Progenitor cell of endocrine pancreas (in vitro differentiated cells): ENCODE measurements at regions not wholly inside any gene's neighbourhood (a gene's known extent, or its start where the extent isn't known, plus 50 kb on each side); places are given as distances from the start of the nearest gene placed in this dataset.
A peak's percentile ranks its signal among the peaks of the same experiment; 100 is the strongest.

Source experiments
- DNase-seq: peaks from one replicate; pipeline ENCODE4 v3.0.0; 2021; ENCODE audit warnings: low spot score; ENCODE audit not compliant: unreplicated experiment
- H3K27ac Mint-ChIP-seq: 2 replicates; pipeline ENCODE4 v1.8.0; 2021; ENCODE audit warnings: mild to moderate bottlenecking, moderate library complexity, mixed read lengths
- H3K27me3 Mint-ChIP-seq: 2 replicates; pipeline ENCODE4 v1.8.0; 2021; ENCODE audit warnings: mixed read lengths
- H3K36me3 Mint-ChIP-seq: 2 replicates; pipeline ENCODE4 v1.8.0; 2022; ENCODE audit warnings: mixed read lengths; ENCODE audit not compliant: insufficient read depth
- H3K4me1 Mint-ChIP-seq: 2 replicates; pipeline ENCODE4 v1.8.0; 2021; ENCODE audit warnings: low read depth, mixed read lengths
- H3K4me3 Mint-ChIP-seq: 2 replicates; pipeline ENCODE4 v1.8.0; 2021; ENCODE audit warnings: low read depth, mild to moderate bottlenecking, moderate library complexity, mixed read lengths
- H3K9me3 Mint-ChIP-seq: 2 replicates; pipeline ENCODE4 v1.8.0; 2021; ENCODE audit warnings: low read depth, mixed read lengths
- TF ChIP-seq, protein P1 (sequence below): fragments of 200-600 bp; sonication (generic); IDR thresholded peaks from one replicate; pipeline ENCODE4 v1.5.0; 2021; ENCODE audit warnings: antibody characterized with exemption, mild to moderate bottlenecking; ENCODE audit not compliant: unreplicated experiment

DNA sequence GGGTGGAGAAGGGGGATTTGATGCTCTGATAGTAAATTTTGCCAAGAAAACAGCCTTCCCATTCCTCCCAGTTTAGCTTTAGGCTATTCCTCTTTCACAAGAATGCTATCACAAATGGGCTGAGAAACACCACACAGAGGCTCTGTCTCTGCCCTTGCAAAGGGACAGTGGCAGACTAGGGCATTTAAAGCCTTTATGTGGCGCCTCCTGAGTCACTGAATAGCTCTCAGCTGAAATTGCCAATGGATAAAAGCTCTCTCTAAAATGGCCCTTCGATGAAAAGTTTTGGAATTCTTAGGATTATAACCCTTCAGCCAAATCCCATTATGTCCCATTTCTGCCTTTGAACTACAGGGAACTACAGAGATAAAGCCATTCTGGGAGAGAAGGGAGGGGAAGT, 1000.4 kb downstream of the ADGRL2 start:
- no peak overlapping the region for H3K27ac Mint-ChIP-seq
- peaks cover 6% of the 10 kb centered on the region for H3K4me1 Mint-ChIP-seq
- no peaks in the 10 kb centered on the region for H3K36me3 Mint-ChIP-seq
- H3K4me3 Mint-ChIP-seq = no peak overlapping the region
- H3K27me3 Mint-ChIP-seq = no peaks in the 10 kb centered on the region
- TF ChIP-seq, protein P1, sequence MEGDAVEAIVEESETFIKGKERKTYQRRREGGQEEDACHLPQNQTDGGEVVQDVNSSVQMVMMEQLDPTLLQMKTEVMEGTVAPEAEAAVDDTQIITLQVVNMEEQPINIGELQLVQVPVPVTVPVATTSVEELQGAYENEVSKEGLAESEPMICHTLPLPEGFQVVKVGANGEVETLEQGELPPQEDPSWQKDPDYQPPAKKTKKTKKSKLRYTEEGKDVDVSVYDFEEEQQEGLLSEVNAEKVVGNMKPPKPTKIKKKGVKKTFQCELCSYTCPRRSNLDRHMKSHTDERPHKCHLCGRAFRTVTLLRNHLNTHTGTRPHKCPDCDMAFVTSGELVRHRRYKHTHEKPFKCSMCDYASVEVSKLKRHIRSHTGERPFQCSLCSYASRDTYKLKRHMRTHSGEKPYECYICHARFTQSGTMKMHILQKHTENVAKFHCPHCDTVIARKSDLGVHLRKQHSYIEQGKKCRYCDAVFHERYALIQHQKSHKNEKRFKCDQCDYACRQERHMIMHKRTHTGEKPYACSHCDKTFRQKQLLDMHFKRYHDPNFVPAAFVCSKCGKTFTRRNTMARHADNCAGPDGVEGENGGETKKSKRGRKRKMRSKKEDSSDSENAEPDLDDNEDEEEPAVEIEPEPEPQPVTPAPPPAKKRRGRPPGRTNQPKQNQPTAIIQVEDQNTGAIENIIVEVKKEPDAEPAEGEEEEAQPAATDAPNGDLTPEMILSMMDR = no peak
- no peak for DNase-seq
- peaks cover 16% of the 10 kb centered on the region for H3K9me3 Mint-ChIP-seq

DNA sequence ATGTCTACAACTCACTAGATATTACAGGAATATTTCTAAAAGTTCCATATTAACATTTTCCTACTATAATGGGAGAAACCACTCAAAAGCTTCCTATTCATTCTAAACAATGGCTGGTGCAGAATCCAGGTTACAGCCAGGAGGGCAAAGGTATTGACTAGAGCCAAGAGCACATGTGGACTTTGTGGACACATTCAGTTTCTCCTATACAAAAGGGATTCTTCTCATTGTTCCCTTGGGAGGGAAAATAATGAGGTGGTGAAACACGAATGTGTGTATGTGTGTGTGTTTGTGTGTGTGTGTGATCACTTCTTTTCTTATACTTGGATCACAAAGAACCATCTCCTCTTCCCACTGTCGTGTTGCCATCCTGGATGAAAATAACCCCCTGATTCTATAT, 1000.0 kb downstream of the ADGRL2 start:
- H3K36me3 Mint-ChIP-seq = no peaks in the 10 kb centered on the region
- TF ChIP-seq, protein P1 = no peak
- H3K4me1 Mint-ChIP-seq = peaks cover 1% of the 10 kb centered on the region
- peaks cover 16% of the 10 kb centered on the region for H3K9me3 Mint-ChIP-seq
- no peak for DNase-seq
- H3K27me3 Mint-ChIP-seq = no peaks in the 10 kb centered on the region
- H3K27ac Mint-ChIP-seq = peak overlapping the region; percentile 10
- no peak overlapping the region for H3K4me3 Mint-ChIP-seq

DNA sequence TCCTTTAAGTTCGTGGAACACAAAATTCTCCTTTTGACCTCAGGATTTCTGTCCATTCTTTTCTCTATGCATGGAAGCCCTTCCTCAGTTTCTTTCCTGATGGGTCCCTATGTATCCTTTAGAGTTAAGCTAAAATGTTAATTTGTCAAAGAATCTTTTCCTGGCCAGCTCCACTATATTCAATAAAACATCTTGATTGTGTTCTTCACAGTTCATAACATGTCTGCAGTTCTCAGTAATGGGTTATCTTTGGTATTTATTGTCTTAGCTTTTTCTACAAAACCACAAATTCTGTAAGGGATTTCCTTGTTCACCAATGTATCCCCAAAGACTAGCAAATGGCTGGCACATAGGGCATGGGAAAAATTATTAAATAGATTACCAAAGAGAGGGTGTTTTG, 998.5 kb downstream of the ADGRL2 start:
- Mint-ChIP-seq H3K9me3 (peaks cover 16% of the 10 kb centered on the region), H3K4me1 (no peaks in the 10 kb centered on the region), H3K27ac (no peak overlapping the region), H3K36me3 (no peaks in the 10 kb centered on the region), H3K4me3 (no peak overlapping the region), H3K27me3 (no peaks in the 10 kb centered on the region)
- no peak for DNase-seq
- TF ChIP-seq, protein P1 = no peak

DNA sequence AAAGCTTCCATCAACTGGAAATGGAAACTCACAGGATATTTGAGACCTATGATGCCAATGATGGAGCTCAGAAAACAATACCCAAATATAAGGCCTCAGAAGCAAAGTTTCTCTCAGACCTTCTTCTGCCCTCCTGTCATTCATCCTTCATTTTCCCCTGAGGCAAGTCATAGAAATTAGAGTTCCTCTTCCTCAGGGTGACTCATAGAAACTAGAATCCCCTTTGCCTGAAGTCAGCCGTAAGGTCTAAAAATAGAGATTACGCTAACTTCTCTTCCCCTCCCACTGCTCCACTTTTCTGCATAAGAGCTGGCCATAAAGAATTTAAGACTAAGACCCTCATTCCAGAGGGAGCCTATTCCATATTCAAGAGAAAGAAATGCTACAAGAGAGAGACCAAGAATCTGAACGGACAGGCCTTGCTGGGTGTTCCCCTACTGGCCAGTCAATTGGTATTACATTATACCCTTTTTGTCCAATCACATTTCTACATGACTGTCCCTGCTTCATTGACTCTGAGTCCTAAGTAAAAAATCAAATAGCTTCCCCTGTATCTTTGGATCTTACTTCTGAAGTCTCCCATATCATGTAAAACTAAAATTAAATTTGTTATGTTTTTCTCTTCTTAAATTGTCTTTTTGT, 994.9 kb downstream of the ADGRL2 start:
- Mint-ChIP-seq H3K4me3 (no peak overlapping the region), H3K36me3 (no peaks in the 10 kb centered on the region), H3K9me3 (peaks cover 18% of the 10 kb centered on the region), H3K27ac (no peak overlapping the region), H3K27me3 (no peaks in the 10 kb centered on the region), H3K4me1 (no peaks in the 10 kb centered on the region)
- TF ChIP-seq, protein P1 = peak; percentile 22
- no peak for DNase-seq

DNA sequence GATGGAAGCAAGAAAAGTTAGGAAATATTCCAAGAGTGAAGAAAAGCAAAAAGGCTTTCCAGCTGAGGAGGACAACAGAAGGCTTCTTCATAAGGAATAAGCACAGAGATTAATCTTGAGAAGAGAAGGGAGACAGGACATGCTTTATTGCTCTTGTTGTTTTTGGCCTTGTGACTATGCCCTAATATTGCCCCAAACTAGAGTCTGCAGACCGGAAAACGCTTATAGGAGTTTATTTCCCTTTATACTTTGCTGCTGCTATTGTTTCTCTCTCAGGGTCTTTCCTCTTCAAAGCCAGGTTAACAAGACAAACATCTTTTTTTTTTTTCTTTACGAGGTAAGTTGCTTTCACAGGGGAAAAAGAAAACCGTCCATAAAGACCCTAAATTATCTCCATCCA, 991.4 kb downstream of the ADGRL2 start:
- peaks cover 4% of the 10 kb centered on the region for H3K4me1 Mint-ChIP-seq
- no peak overlapping the region for H3K4me3 Mint-ChIP-seq
- H3K36me3 Mint-ChIP-seq = no peaks in the 10 kb centered on the region
- peaks cover 5% of the 10 kb centered on the region for H3K9me3 Mint-ChIP-seq
- H3K27me3 Mint-ChIP-seq = no peaks in the 10 kb centered on the region
- DNase-seq = no peak
- H3K27ac Mint-ChIP-seq = no peak overlapping the region
- TF ChIP-seq, protein P1 = no peak
